Smooth muscle cell (in vitro differentiated cells): ENCODE measurements at regions not wholly inside any gene's neighbourhood (a gene's known extent, or its start where the extent isn't known, plus 50 kb on each side); places are given as distances from the start of the nearest gene placed in this dataset.
A peak's percentile ranks its signal among the peaks of the same experiment; 100 is the strongest.

Source experiments
- DNase-seq: peaks from one replicate; lab custom pipeline; 2025; ENCODE audit not compliant: unreplicated experiment; lab: John Stamatoyannopoulos, UW
- H2AFZ ChIP-seq: fragments of 200-600 bp; sonication (generic); 2 replicates; pipeline ENCODE4 v1.6.0; 2016; ENCODE audit warnings: antibody characterized with exemption, low read depth, mild to moderate bottlenecking
- H3F3A ChIP-seq: fragments of 200-600 bp; sonication (generic); 2 replicates; pipeline ENCODE4 v1.6.0; 2017; ENCODE audit warnings: antibody characterized with exemption, low read depth
- H3K27ac ChIP-seq: fragments of 200-600 bp; sonication (generic); 2 replicates; pipeline ENCODE4 v1.5.1; 2016; ENCODE audit warnings: low read depth, mild to moderate bottlenecking
- H3K27me3 ChIP-seq: fragments of 200-600 bp; sonication (generic); 2 replicates; pipeline ENCODE4 v1.6.1; 2016; ENCODE audit warnings: low read depth, mild to moderate bottlenecking
- H3K36me3 ChIP-seq: fragments of 200-600 bp; sonication (generic); 2 replicates; pipeline ENCODE4 v1.5.1; 2016; ENCODE audit warnings: low read depth
- H3K4me1 ChIP-seq: fragments of 200-600 bp; sonication (generic); 2 replicates; pipeline ENCODE4 v1.5.1; 2016; ENCODE audit warnings: low read depth
- H3K4me2 ChIP-seq: fragments of 200-600 bp; sonication (generic); 2 replicates; pipeline ENCODE4 v1.6.0; 2016; ENCODE audit warnings: mild to moderate bottlenecking
- H3K4me3 ChIP-seq: fragments of 200-600 bp; sonication (generic); 2 replicates; pipeline ENCODE4 v1.5.1; 2016; ENCODE audit warnings: mild to moderate bottlenecking
- H3K79me2 ChIP-seq: fragments of 200-600 bp; sonication (generic); 2 replicates; pipeline ENCODE4 v1.6.0; 2016; ENCODE audit warnings: low read depth, mild to moderate bottlenecking
- H3K9ac ChIP-seq: fragments of 200-600 bp; sonication (generic); 2 replicates; pipeline ENCODE4 v1.6.0; 2016; ENCODE audit warnings: low read depth
- H3K9me3 ChIP-seq: fragments of 200-600 bp; sonication (generic); replicated peaks from 2 replicates; pipeline ENCODE4 v1.5.1; 2016; ENCODE audit warnings: low read depth
- H4K20me1 ChIP-seq: fragments of 200-600 bp; sonication (generic); 2 replicates; pipeline ENCODE4 v1.6.0; 2016; ENCODE audit warnings: low read depth
- CTCF ChIP-seq: fragments of 200-600 bp; sonication (generic); IDR thresholded peaks from 2 replicates; pipeline ENCODE4 v1.5.1; 2017; ENCODE audit warnings: borderline replicate concordance, mild to moderate bottlenecking, antibody characterized with exemption; ENCODE audit not compliant: insufficient read depth, poor library complexity, severe bottlenecking
- WGBS: methylation state at CpG from one replicate; pipeline ENCODE4 v1.1.7; 2016; ENCODE audit warnings: low lambda C conversion rate; 5-methylcytosine and 5-hydroxymethylcytosine counted together

GRCh38 chr5:141743866-141744272 lies 61.8 kb upstream of the ARAP3 start:
- no peak overlapping the region for H2AFZ ChIP-seq
- no peak for DNase-seq
- 36% methylated on average over 4 of the region's 4 CpGs for WGBS

GRCh38 chr5:141742866-141743851 lies 61.1 kb upstream of the ARAP3 start:
- Histone ChIP-seq H4K20me1 (no peaks in the 10 kb centered on the region), H3K4me1 (peaks cover 15% of the 10 kb centered on the region), H3K4me3 (no peak overlapping the region), H3K27me3 (peaks cover 8% of the 10 kb centered on the region), H3K9me3 (no peaks in the 10 kb centered on the region), H3K79me2 (no peaks in the 10 kb centered on the region), H3K4me2 (no peak overlapping the region), H2AFZ (no peak overlapping the region), H3F3A (no peaks in the 10 kb centered on the region), H3K27ac (no peak overlapping the region), H3K9ac (no peak overlapping the region), H3K36me3 (no peaks in the 10 kb centered on the region)
- TF ChIP-seq CTCF, result no peak
- WGBS, result 35% methylated on average over 18 of the region's 18 CpGs
- peak; percentile 7 for DNase-seq

More at GRCh38 chr5:141743866-141744272, 61.8 kb upstream of the ARAP3 start:
- peaks cover 15% of the 10 kb centered on the region for H3K4me1 ChIP-seq
- no peaks in the 10 kb centered on the region for H3K79me2 ChIP-seq
- TF ChIP-seq CTCF, result no peak
- no peaks in the 10 kb centered on the region for H3K36me3 ChIP-seq
- no peak overlapping the region for H3K9ac ChIP-seq
- H3F3A ChIP-seq, result no peaks in the 10 kb centered on the region
- no peak overlapping the region for H3K4me2 ChIP-seq
- H4K20me1 ChIP-seq, result no peaks in the 10 kb centered on the region
- no peak overlapping the region for H3K4me3 ChIP-seq
- H3K9me3 ChIP-seq, result no peaks in the 10 kb centered on the region
- peaks cover 15% of the 10 kb centered on the region for H3K27me3 ChIP-seq
- H3K27ac ChIP-seq, result no peak overlapping the region

DNA sequence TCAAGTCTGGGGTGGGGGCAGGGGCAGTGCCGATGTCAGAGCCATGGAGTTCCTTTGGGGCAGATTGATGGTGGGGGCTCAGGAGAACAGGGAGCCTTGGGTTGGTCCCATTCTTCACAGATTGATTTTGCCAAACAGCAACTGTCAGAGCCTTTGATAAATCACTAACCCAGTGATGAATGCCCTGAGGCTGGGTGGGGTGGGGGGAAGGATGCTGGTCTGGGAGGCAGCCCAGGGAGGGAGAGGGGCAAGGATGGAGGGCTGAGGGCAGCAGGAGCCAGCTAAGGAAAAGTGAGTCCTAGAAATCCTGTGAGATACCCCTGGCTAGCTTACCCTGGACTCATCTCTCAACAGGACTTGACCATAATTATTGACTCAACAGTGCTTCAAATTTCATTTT lies 60.1 kb upstream of the ARAP3 start:
- Histone ChIP-seq H3K27me3 (peaks cover 10% of the 10 kb centered on the region), H3K9ac (no peak overlapping the region), H4K20me1 (no peaks in the 10 kb centered on the region), H3K79me2 (no peaks in the 10 kb centered on the region), H3K9me3 (no peaks in the 10 kb centered on the region), H3K4me2 (no peak overlapping the region), H2AFZ (no peak overlapping the region), H3F3A (no peaks in the 10 kb centered on the region), H3K4me1 (peaks cover 15% of the 10 kb centered on the region), H3K4me3 (no peak overlapping the region), H3K36me3 (no peaks in the 10 kb centered on the region), H3K27ac (no peak overlapping the region)
- no peak for DNase-seq
- no peak for TF ChIP-seq CTCF
- 82% methylated on average over 1 of the region's 1 CpG for WGBS
